ENCODE measurements at regions not wholly inside any gene's neighbourhood (a gene's known extent, or its start where the extent isn't known, plus 50 kb on each side); places are given as distances from the start of the nearest gene placed in this dataset.
A peak's percentile ranks its signal among the peaks of the same experiment; 100 is the strongest.

DNA sequence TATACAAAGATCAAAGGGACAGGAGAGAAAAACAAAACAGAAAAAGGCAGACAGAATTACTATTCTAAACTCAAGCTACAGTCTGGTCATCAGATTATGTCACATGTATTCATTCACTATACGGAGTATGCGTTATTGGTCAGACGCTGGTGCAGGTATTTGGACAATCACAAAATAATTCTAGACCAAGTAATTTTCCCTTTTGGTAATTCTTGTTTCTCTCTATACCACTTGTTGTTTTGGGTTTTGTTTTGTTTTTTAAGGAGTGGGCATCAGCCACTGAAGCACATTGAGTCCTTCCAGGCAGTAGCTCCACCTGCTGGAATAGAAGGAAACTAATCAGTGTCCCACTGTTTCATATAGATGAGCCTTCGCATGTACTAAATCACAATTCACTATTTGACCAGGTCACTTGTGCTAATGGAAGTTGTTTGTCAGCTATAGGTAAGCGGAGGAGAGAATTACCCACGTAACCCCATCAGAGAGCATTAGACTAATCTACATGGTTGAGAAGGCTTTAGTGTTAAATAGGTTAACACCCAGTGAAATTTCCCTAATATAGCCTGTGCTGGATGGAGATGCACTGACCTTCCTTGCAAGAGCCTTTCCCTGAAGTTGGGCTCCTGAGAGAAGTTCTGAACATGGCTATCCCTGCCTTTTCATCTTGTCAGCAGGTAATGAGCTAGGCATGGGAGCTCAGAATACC is 77.9 kb downstream of the TNFAIP3 start:
- Mint-ChIP-seq H3K27ac (no peak overlapping the region), H3K9me3 (peaks cover 3% of the 10 kb centered on the region), H3K36me3 (ENCODE audit: low read depth) (no peaks in the 10 kb centered on the region), H3K4me1 (no peaks in the 10 kb centered on the region), H3K27me3 (ENCODE audit: insufficient read depth) (no peaks in the 10 kb centered on the region), H3K4me3 (no peak overlapping the region)
- Histone ChIP-seq H3K4me3 (ENCODE audit: low read length) (no peak overlapping the region), H3K9ac (ENCODE audit: extremely low read depth, low read length, poor library complexity, severe bottlenecking) (no peak overlapping the region), H3K36me3 (ENCODE audit: control insufficient read depth, insufficient read depth, low read length) (no peaks in the 10 kb centered on the region), H3K27me3 (ENCODE audit: control insufficient read depth, insufficient read depth, low read length, poor library complexity, severe bottlenecking) (no peaks in the 10 kb centered on the region), H3K27ac (ENCODE audit: low read depth, low read length) (no peak overlapping the region), H3K4me1 (ENCODE audit: control insufficient read depth, insufficient read depth, low read length) (no peaks in the 10 kb centered on the region), H3K9me3 (ENCODE audit: control insufficient read depth, low read length) (no peaks in the 10 kb centered on the region)
- 73 to 79% methylated on average over 5 to 6 of the region's 6 CpGs for WGBS, 2 experiments (ENCODE audit: insufficient coverage in 1 of 2, insufficient read length in 1 of 2)
- DNase-seq, result no peak
- peak; percentile 88 for TF ChIP-seq CTCF (conservative IDR thresholded peaks at IDR 0.05)

GRCh38 chr6:137949686-137950390 is 82.8 kb downstream of the TNFAIP3 start:
- Mint-ChIP-seq H3K27me3 (ENCODE audit: insufficient read depth) (no peaks in the 10 kb centered on the region), H3K4me3 (no peak overlapping the region), H3K4me1 (no peaks in the 10 kb centered on the region), H3K36me3 (ENCODE audit: low read depth) (no peaks in the 10 kb centered on the region), H3K27ac (no peak overlapping the region), H3K9me3 (peaks cover 5% of the 10 kb centered on the region)
- no peaks in the 10 kb centered on the region for H3K4me1 ChIP-seq (ENCODE audit: control insufficient read depth, insufficient read depth, low read length)
- no peak overlapping the region for H3K9ac ChIP-seq (ENCODE audit: extremely low read depth, low read length, poor library complexity, severe bottlenecking)
- no peaks in the 10 kb centered on the region for H3K36me3 ChIP-seq (ENCODE audit: control insufficient read depth, insufficient read depth, low read length)
- no peak for DNase-seq
- no peak overlapping the region for H3K27ac ChIP-seq (ENCODE audit: low read depth, low read length)
- WGBS, 2 experiments (ENCODE audit: insufficient coverage in 1 of 2, insufficient read length in 1 of 2), result 88 to 90% methylated on average over 1 of the region's 1 CpG
- H3K4me3 ChIP-seq (ENCODE audit: low read length), result no peak overlapping the region
- no peaks in the 10 kb centered on the region for H3K27me3 ChIP-seq (ENCODE audit: control insufficient read depth, insufficient read depth, low read length, poor library complexity, severe bottlenecking)
- no peaks in the 10 kb centered on the region for H3K9me3 ChIP-seq (ENCODE audit: control insufficient read depth, low read length)
- TF ChIP-seq CTCF (conservative IDR thresholded peaks at IDR 0.05), result no peak

GRCh38 chr6:137950581-137950980 is 83.5 kb downstream of the TNFAIP3 start:
- H3K36me3 ChIP-seq (ENCODE audit: control insufficient read depth, insufficient read depth, low read length), result no peaks in the 10 kb centered on the region
- 83 to 93% methylated on average over 1 to 6 of the region's 7 CpGs for WGBS, 2 experiments (ENCODE audit: insufficient coverage in 1 of 2, insufficient read length in 1 of 2)
- H3K27me3 ChIP-seq (ENCODE audit: control insufficient read depth, insufficient read depth, low read length, poor library complexity, severe bottlenecking), result no peaks in the 10 kb centered on the region
- H3K27ac Mint-ChIP-seq, result no peak overlapping the region
- no peak overlapping the region for H3K27ac ChIP-seq (ENCODE audit: low read depth, low read length)
- TF ChIP-seq CTCF (conservative IDR thresholded peaks at IDR 0.05), result no peak
- H3K9me3 ChIP-seq (ENCODE audit: control insufficient read depth, low read length), result no peaks in the 10 kb centered on the region
- H3K4me3 ChIP-seq (ENCODE audit: low read length), result no peak overlapping the region
- H3K27me3 Mint-ChIP-seq (ENCODE audit: insufficient read depth), result no peaks in the 10 kb centered on the region
- H3K4me3 Mint-ChIP-seq, result no peak overlapping the region
- no peak for DNase-seq
- no peaks in the 10 kb centered on the region for H3K4me1 ChIP-seq (ENCODE audit: control insufficient read depth, insufficient read depth, low read length)
- H3K9ac ChIP-seq (ENCODE audit: extremely low read depth, low read length, poor library complexity, severe bottlenecking), result no peak overlapping the region
- peaks cover 6% of the 10 kb centered on the region for H3K9me3 Mint-ChIP-seq
- no peaks in the 10 kb centered on the region for H3K4me1 Mint-ChIP-seq
- no peaks in the 10 kb centered on the region for H3K36me3 Mint-ChIP-seq (ENCODE audit: low read depth)
